Transverse colon (tissue), 4 donors: ENCODE measurements at regions not wholly inside any gene's neighbourhood (a gene's known extent, or its start where the extent isn't known, plus 50 kb on each side); places are given as distances from the start of the nearest gene placed in this dataset.

Experiments used
- DNase-seq: peaks from one replicate; pipeline ENCODE4 v3.0.0-alpha.2; 2019
- H3K27ac ChIP-seq, 4 donors: fragments of 200-600 bp; sonication (generic); 2 replicates each; pipeline ENCODE4 v1.5.1; 2016 to 2018; ENCODE audit warnings: inconsistent platforms in 4 of 4
- H3K27me3 ChIP-seq: fragments of 200-600 bp; sonication (generic); 2 replicates; pipeline ENCODE4 v1.5.1; 2017; ENCODE audit warnings: inconsistent platforms
- H3K36me3 ChIP-seq, 4 donors: fragments of 200-600 bp; sonication (generic); 2 replicates each; pipeline ENCODE4 v1.5.1; 2017 to 2019; ENCODE audit warnings: inconsistent platforms in 4 of 4
- H3K4me1 ChIP-seq, 4 donors: fragments of 200-600 bp; sonication (generic); 2 replicates each; pipeline ENCODE4 v1.5.1; 2017 to 2020; ENCODE audit warnings: inconsistent platforms in 4 of 4
- H3K4me3 ChIP-seq, 4 donors: fragments of 200-600 bp; sonication (generic); 1 replicate in 1 of 4; 2 replicates in 3 of 4; pipeline versions ENCODE4 v1.5.1 to v1.6.1; 2017 to 2019; ENCODE audit warnings: inconsistent platforms in 4 of 4
- H3K9me3 ChIP-seq, 2 donors: fragments of 200-600 bp; sonication (generic); 2 replicates each; pipeline ENCODE4 v1.5.1; 2017 to 2019; ENCODE audit warnings: inconsistent platforms in 2 of 2
- CTCF ChIP-seq, 5 experiments: fragments of 200-600 bp in 3 of 5; fragments of 450-650 bp in 2 of 5; sonication (generic) in 3 of 5; IDR thresholded peaks; 1 replicate in 2 of 5; 2 replicates in 3 of 5; pipeline ENCODE4 v1.5.1; 2016 to 2017; ENCODE audit warnings: antibody characterized with exemption in 5 of 5, inconsistent platforms in 3 of 5, mild to moderate bottlenecking in 2 of 5, moderate library complexity in 1 of 5
- EP300 ChIP-seq: sonication (generic); formaldehyde crosslinking; IDR thresholded peaks from one replicate; pipeline ENCODE4 v1.6.1; 2017; ENCODE audit warnings: antibody characterized with exemption, low read depth
- POLR2A ChIP-seq: fragments of 450-650 bp; IDR thresholded peaks from one replicate; pipeline ENCODE4 v1.6.1; 2016; ENCODE audit warnings: antibody characterized with exemption, mild to moderate bottlenecking, moderate library complexity
- POLR2AphosphoS5 ChIP-seq, 3 donors: sonication (generic); formaldehyde crosslinking; IDR thresholded peaks; one replicate each; pipeline ENCODE4 v1.6.1; 2016; ENCODE audit warnings: antibody characterized with exemption in 3 of 3
- WGBS, 2 donors: methylation state at CpG; one replicate each; pipeline ENCODE4 v1.1.5; 2018; ENCODE audit warnings: low coverage in 1 of 2; 5-methylcytosine and 5-hydroxymethylcytosine counted together
- in situ Hi-C, 4 donors: fragments of 200-750 bp; cut with MboI; loops; one replicate each; pipeline versions ENCODE4 v1.15.0 to v1.15.1; 2017; ENCODE audit warnings: low sequenced_read_pairs in 3 of 4, low pct_ligation_motif_present in 1 of 4, low pct_unique_long_range_greater_than_20kb in 1 of 4
- intact Hi-C: fragments of 100-400 bp; cut with DNase I; formaldehyde crosslinking; loops from one replicate; pipeline ENCODE4 v1.15.1; 2023; ENCODE audit warnings: low total_unique reads

- in situ Hi-C loops = no loop called here
- H3K4me3 ChIP-seq = no peak overlapping the region
- H3K9me3 ChIP-seq = no peaks in the 10 kb centered on the region
- no peaks in the 10 kb centered on the region for H3K4me1 ChIP-seq
- no peak for DNase-seq
- no peak overlapping the region for H3K27ac ChIP-seq
- H3K36me3 ChIP-seq = no peaks in the 10 kb centered on the region
- intact Hi-C loops = no loop called here
- TF ChIP-seq EP300 (no peak), POLR2AphosphoS5 (IDR thresholded peaks at IDR 0.05) (no peak), CTCF (IDR thresholded peaks at IDR 0.05) (no peak), POLR2A (no peak)
- no peaks in the 10 kb centered on the region for H3K27me3 ChIP-seq
- 53 to 61% methylated on average over 4 of the region's 4 CpGs for WGBS, 2 donors
These were observed 178.1 kb upstream of the PIEZO2 start for GRCh38 chr18:11327391-11328009.

- intact Hi-C loops = no loop called here
- no peak for TF ChIP-seq POLR2AphosphoS5 (IDR thresholded peaks at IDR 0.05)
- no peak for TF ChIP-seq CTCF (IDR thresholded peaks at IDR 0.05)
- TF ChIP-seq POLR2A = no peak
- TF ChIP-seq EP300 = no peak
- H3K27ac ChIP-seq = no peak overlapping the region
- no peaks in the 10 kb centered on the region for H3K4me1 ChIP-seq
- WGBS, 2 donors = 66 to 80% methylated on average over 2 to 4 of the region's 4 CpGs
- no peaks in the 10 kb centered on the region for H3K36me3 ChIP-seq
- no peak overlapping the region for H3K4me3 ChIP-seq
- no peaks in the 10 kb centered on the region for H3K27me3 ChIP-seq
- in situ Hi-C loops = no loop called here
- DNase-seq = no peak
- no peaks in the 10 kb centered on the region for H3K9me3 ChIP-seq
These were observed 175.8 kb upstream of the PIEZO2 start for GRCh38 chr18:11324956-11325882.

GRCh38 chr18:11324510-11324909 lies 175.1 kb upstream of the PIEZO2 start:
- 30 to 42% methylated on average over 2 of the region's 2 CpGs for WGBS, 2 donors
- no peaks in the 10 kb centered on the region for H3K9me3 ChIP-seq
- no peak overlapping the region for H3K4me3 ChIP-seq
- in situ Hi-C loops (no loop called here), intact Hi-C loops (no loop called here)
- H3K4me1 ChIP-seq = no peaks in the 10 kb centered on the region
- no peaks in the 10 kb centered on the region for H3K36me3 ChIP-seq
- no peaks in the 10 kb centered on the region for H3K27me3 ChIP-seq
- DNase-seq = no peak
- TF ChIP-seq CTCF (IDR thresholded peaks at IDR 0.05) (no peak), EP300 (no peak), POLR2AphosphoS5 (IDR thresholded peaks at IDR 0.05) (no peak), POLR2A (no peak)
- H3K27ac ChIP-seq = no peak overlapping the region

GRCh38 chr18:11323359-11323819 lies 174.0 kb upstream of the PIEZO2 start:
- no peak overlapping the region for H3K4me3 ChIP-seq
- TF ChIP-seq POLR2AphosphoS5 (IDR thresholded peaks at IDR 0.05) (no peak), POLR2A (no peak), CTCF (IDR thresholded peaks at IDR 0.05) (no peak), EP300 (no peak)
- no peaks in the 10 kb centered on the region for H3K27me3 ChIP-seq
- in situ Hi-C loops = no loop called here
- no peaks in the 10 kb centered on the region for H3K9me3 ChIP-seq
- H3K27ac ChIP-seq = no peak overlapping the region
- 75 to 80% methylated on average over 2 to 11 of the region's 11 CpGs for WGBS, 2 donors
- no peaks in the 10 kb centered on the region for H3K4me1 ChIP-seq
- intact Hi-C loops = no loop called here
- no peak for DNase-seq
- no peaks in the 10 kb centered on the region for H3K36me3 ChIP-seq
